Ishikawa (cell line): ENCODE measurements at regions not wholly inside any gene's neighbourhood (a gene's known extent, or its start where the extent isn't known, plus 50 kb on each side); places are given as distances from the start of the nearest gene placed in this dataset.

Experiments used
- CEBPB ChIP-seq: IDR thresholded peaks from 2 replicates; pipeline ENCODE4 v1.6.1; 2012
- CREB1 ChIP-seq: IDR thresholded peaks from 2 replicates; pipeline ENCODE4 v1.6.1; 2012; ENCODE audit warnings: low read depth
- TCF12 ChIP-seq: IDR thresholded peaks from 2 replicates; pipeline ENCODE4 v1.6.1; 2012; ENCODE audit warnings: low read depth

GRCh38 chr2:12223732-12224131 lies 477.3 kb downstream of the LPIN1 start:
- TF ChIP-seq CEBPB (no peak), TCF12 (no peak), CREB1 (no peak)
